CD4-positive, alpha-beta T cell treated with Interleukin-15 for 1 hour (primary cell): ENCODE measurements at regions not wholly inside any gene's neighbourhood (a gene's known extent, or its start where the extent isn't known, plus 50 kb on each side); places are given as distances from the start of the nearest gene placed in this dataset.

Experiments used
- DNase-seq: peaks from one replicate; pipeline ENCODE4 v3.0.0-alpha.2; 2020

DNA sequence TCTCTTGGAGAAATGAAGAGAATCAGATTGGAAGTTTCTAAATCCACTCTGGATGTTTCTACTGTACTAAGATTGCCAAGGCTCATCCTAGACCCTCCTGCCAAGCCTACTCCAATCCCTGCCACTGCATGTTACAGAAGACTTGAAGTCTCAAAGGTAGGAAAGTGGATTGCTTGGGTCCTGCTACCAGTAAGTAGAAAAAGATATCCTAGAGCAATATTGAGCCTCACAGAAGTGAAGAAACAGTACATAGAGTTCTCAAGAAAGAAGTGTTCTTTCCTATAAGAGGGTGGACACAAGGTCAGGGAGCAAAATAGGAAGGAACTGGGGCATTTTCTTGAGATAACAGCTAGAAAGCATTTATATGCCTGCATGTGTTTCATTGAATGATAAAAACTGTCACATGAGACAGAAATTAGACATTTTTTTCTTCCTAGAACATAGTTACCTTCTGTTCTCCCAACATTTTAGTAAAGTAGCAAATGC is 232.9 kb downstream of the RBM43 start:
- DNase-seq, result no peak

- DNase-seq, result no peak
Observed at GRCh38 chr2:151027151-151027550, 234.5 kb downstream of the RBM43 start.

- no peak for DNase-seq
Observed at GRCh38 chr2:151025816-151026215, 235.8 kb downstream of the RBM43 start.

- no peak for DNase-seq
Observed at GRCh38 chr2:151024696-151025251, 236.9 kb downstream of the RBM43 start.

DNA sequence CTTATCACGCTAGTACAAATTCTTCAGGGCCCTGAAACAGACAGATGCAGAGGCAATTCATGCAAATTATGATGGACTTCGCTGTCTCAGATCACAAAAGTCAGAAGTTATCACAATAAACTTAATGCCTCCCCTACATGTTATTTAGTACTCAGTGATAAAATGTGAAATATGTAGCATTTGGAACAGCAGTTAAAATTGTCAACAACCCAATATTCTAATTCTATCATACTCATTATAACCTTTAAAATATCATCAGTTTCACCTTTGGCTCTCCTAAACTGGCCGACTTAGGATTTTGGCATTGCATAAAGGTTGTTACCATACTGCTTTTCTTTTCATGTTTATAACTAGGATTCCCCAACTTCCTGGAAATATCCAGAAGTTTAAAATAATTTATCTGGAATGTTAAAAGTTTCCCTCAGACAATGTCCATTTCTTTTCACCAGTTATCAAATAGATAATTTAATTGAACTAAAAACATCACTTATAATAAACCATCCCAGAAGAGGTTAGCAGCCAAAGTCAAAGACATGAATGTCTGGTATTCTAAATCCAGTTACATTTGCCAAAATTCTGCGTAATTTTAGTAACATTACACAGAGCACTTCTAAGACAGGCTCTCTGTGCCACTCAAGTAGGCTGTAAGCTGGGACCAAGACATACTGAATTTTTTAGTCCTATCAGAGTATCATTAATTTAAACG is 239.8 kb downstream of the RBM43 start:
- no peak for DNase-seq

GRCh38 chr2:151020411-151020810 is 241.3 kb downstream of the RBM43 start:
- no peak for DNase-seq

- DNase-seq, result no peak
Observed at GRCh38 chr2:151009437-151010175, 252.1 kb downstream of the RBM43 start.

DNA sequence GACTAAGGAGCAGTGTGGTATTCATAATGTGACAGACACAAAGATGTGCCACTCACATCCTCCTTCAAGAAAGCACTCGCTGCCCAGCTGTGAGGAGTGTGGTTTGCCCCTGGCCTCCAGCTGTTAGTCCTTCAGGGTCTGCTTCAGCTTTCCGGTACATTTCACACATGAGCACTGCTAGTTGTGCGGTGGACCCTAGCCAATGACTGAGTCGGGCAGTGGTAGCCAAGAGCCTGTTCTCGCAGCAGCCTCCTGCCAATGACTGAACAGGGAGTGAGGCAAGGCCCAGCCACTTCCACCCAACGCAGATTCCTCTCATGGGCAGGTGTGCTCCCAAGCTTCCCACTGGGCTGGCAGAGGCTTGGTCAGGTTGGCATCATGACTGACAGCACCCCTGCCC is 254.3 kb downstream of the RBM43 start:
- DNase-seq, result no peak

DNA sequence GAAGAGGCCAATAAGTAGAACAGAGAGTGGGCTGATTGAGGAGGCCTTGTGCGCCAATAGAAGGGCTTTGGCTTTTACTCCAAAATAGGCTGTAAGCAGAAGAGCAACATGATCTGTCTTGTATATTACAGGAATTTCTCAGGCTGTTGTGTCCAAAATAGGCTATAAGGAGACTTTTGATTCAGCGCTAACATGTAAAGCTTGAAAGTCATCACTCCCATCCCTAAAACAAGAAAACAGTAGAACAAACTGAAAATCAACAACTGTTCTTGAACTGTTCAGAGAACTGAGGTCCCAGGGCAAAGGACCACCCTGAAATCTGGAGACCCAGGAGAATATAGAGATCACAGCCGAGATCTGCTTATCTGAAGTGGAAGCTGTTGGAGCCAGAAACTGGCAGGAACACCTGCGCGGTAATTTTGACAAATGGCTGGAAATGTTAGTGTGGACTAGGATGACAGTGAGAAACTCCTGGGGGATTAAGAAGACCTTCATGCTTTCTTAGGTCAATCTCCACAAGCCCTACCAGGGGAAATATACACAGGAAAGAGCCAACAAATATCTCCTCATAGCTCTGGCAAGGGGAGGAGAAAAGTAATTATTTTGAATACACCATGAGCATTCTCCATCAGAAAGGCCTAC is 258.6 kb downstream of the RBM43 start:
- DNase-seq, result no peak

DNA sequence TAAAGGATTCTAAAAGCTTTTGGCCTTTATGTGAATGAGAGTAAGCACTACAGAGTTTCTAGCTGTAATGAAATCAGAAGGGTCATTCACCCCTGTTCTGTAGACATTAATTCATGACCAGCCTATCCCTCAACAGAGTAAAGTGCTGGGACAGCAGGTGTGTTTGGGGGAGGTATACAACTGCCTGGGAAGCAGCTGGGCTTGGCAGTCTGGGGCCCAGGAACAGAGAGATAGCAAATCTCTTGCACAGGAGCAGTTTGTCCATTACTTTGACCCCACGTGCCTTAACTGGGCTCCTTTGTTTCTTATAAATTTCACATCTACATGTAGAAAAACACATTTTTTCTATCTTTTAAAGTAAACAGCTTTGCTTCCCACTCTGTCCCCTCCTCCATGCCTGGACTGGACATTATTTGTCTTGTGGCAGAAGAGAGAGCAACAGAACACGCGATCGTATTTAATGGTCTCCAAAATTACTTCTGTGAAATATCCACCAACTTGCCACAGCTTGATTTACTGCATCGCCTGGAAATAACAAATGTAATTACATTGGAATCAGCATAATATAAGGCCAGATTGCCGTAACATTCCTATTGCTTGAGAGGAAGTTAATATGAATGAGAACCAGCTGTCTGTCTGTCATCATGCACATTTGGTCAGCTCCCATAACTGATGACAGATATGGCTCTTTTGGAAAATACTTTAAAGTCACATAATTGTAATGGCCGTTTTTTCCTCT is 263.8 kb downstream of the RBM43 start:
- DNase-seq, result no peak

DNA sequence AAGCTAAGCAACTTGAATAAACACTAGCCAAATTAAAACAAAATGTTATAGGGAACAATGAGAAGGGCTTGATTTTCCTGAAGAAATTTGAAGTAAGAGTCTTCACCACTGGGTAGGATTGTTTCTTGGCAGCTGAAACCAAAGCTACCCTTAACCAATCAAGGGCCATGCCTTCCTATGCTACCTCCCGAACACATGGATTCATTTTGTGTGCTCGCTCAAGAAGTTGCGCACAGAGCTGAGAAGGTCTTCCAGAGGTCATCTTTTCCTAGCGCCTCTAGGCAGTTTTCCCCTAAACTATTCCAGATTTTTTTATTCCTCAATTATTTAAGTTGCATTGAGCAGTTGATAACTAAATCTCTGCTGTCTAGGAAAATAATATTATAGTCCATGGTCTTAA is 264.6 kb downstream of the RBM43 start:
- DNase-seq, result no peak

DNA sequence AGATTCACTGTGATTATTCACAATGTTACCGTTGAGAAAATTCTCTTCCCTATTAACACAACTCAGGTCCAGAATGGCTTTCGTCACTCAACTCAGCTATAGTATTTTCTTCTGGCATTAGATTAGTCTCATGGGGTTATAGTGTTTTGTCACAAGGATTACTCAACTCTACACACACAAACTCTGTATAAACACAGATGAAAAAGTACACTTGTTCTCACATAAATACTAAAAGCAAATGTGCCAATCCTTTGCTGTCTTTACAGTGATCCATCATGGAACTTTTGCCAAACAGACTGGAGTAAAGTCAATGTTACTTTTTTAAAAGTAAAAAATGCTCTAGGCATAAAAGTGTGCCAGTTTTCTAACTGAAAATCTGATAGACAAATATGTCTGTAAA is 267.6 kb downstream of the RBM43 start:
- no peak for DNase-seq

- no peak for DNase-seq
Observed at GRCh38 chr2:150989969-150990368, 271.7 kb downstream of the RBM43 start.

DNA sequence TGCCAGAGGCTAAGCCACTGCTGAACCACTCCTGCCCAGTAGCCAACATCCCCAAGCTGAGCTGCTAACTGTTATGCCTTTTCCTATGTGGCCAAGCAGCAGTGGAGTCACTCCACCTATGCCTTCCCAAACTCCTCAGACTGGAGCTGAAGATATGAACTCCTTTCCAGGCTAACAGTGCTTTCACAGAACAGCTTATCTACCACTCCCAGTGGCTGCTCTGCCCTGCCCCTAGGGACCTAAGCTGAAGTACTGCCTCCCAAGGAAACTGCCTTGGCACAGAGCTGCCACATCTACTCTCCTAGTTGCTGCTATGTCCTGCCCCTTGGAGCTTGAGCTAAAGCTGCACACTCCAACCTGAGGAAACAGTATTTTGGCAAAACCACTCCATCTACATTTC is 275.9 kb downstream of the RBM43 start:
- no peak for DNase-seq

DNA sequence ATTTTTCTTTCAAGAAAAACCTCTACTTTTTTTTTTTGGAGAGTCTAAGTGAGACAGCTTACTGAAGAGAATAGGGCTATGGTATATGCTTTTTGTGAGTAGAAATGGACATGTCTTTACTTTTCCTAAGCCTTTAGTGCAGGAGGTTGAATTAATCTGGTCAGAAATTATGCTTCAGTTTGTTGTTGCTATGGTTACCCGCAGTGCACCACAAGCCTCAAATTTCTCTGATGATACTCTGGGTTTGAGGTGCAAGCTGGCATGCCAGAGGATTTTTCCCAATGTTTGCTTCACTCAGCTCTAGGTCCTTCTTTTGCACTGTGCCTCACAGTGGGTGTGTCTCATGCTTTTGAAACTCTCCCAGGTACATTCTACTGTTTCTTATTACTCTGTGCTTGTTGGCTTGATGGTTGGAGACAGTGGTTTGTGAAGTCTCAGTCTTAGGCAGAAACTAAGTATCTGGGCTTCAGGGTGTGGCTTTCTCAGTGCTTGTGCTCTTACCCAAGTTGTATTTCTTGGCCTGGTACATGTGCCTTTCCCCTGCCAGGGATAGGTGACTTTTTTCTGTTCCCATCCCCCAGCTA is 278.3 kb downstream of the RBM43 start:
- no peak for DNase-seq

DNA sequence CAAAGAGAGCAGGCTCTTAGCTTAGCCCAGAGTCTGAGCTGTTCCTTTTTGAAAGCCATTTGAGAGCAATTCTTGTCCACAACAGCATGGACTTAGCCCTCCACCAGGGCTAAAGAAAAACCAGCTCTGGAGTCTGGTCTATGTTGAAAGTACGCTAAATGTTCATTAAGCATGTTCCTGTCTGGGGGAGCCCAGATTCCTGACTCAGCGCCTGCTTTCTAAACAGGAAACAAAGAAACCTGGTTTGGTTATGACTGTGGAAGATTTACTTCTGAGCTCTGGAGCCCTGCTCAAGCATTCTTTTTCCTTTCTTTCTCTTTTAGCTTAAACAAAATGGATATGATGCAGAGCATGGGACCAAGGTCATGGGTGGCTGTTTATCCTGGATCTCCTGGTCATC is 279.8 kb downstream of the RBM43 start:
- DNase-seq, result no peak

GRCh38 chr2:150978053-150978452 is 283.6 kb downstream of the RBM43 start:
- DNase-seq, result no peak

DNA sequence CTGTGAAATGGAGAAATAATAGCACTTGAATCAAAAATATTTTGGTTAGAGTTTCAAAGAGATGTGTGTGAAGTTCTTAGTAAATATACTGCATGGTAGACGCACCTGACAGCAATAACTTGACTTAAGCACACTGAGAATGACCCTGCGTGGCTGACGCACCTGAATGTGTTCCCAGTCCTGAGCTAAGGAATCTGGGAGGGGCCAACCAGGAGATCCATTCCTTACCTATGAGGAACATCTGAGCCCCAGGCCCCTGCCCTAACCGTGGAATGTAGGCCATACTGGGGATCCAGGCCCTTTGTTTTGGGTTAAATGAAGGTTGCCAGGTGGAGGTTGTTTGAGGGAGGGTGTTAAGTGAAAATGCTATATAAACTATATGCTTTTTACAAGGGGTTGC is 284.4 kb downstream of the RBM43 start:
- DNase-seq, result no peak

DNA sequence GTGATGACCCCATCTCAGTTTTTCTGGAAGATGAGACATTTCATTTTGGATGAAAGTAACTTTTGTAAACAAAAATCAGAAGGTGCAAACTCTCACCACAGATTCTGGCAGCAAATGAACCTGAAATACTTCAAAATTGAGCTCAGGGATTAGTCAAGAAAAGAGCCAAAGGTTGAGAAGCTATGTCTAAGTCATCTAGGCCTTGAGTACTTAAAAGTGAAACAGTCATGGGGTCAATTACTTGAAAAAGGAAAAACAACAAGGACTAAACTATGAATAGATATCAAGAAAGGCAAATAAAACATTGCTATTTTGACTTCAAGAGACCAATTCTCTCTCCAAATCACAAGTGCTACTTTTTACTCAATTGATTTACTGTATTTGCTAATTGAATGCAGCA is 285.1 kb downstream of the RBM43 start:
- DNase-seq, result no peak

GRCh38 chr2:150974864-150975263 is 286.8 kb downstream of the RBM43 start:
- no peak for DNase-seq

DNA sequence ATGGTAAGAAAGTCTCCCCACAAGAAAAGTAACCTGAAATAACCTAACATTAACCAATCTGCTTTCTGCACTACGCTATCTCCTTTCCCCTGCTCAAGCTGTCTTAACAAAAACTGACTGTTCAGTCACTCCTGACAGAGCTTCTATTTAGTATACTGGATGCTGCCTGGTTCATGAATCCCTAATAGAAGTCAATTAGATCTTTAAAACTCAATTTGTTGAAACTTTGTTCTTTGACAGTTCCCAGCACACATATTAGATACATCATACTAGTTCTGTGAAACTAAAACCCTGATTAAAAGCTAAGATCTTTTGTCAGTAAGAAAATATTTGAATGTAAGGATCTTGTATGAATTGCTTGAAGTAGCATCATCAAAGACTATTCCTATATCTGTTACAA is 287.4 kb downstream of the RBM43 start:
- DNase-seq, result no peak

- DNase-seq, result no peak
Observed at GRCh38 chr2:150971910-150972309, 289.8 kb downstream of the RBM43 start.

- no peak for DNase-seq
Observed at GRCh38 chr2:150963336-150963735, 298.3 kb downstream of the RBM43 start.
